IPS-18a (cell line): ENCODE measurements at regions not wholly inside any gene's neighbourhood (a gene's known extent, or its start where the extent isn't known, plus 50 kb on each side); places are given as distances from the start of the nearest gene placed in this dataset.

Source experiments
- H3K27ac ChIP-seq: one replicate; pipeline ENCODE4 v1.5.1; 2013; ENCODE audit warnings: low read length
- H3K27me3 ChIP-seq: one replicate; pipeline ENCODE4 v1.6.1; 2013; ENCODE audit warnings: mild to moderate bottlenecking, low read length; ENCODE audit not compliant: control insufficient read depth, insufficient read depth
- H3K36me3 ChIP-seq: one replicate; pipeline ENCODE4 v1.6.1; 2013; ENCODE audit warnings: low read depth, low read length; ENCODE audit not compliant: control insufficient read depth
- H3K4me1 ChIP-seq: one replicate; pipeline ENCODE4 v1.6.1; 2013; ENCODE audit warnings: low read depth, low read length; ENCODE audit not compliant: control insufficient read depth
- H3K4me3 ChIP-seq: one replicate; pipeline ENCODE4 v1.5.1; 2013; ENCODE audit warnings: low read length
- H3K9ac ChIP-seq: one replicate; pipeline ENCODE4 v1.6.1; 2013; ENCODE audit warnings: mild to moderate bottlenecking, low read length, moderate library complexity
- H3K9me3 ChIP-seq: one replicate; pipeline ENCODE4 v1.6.1; 2013; ENCODE audit warnings: low read depth, low read length; ENCODE audit not compliant: control insufficient read depth

DNA sequence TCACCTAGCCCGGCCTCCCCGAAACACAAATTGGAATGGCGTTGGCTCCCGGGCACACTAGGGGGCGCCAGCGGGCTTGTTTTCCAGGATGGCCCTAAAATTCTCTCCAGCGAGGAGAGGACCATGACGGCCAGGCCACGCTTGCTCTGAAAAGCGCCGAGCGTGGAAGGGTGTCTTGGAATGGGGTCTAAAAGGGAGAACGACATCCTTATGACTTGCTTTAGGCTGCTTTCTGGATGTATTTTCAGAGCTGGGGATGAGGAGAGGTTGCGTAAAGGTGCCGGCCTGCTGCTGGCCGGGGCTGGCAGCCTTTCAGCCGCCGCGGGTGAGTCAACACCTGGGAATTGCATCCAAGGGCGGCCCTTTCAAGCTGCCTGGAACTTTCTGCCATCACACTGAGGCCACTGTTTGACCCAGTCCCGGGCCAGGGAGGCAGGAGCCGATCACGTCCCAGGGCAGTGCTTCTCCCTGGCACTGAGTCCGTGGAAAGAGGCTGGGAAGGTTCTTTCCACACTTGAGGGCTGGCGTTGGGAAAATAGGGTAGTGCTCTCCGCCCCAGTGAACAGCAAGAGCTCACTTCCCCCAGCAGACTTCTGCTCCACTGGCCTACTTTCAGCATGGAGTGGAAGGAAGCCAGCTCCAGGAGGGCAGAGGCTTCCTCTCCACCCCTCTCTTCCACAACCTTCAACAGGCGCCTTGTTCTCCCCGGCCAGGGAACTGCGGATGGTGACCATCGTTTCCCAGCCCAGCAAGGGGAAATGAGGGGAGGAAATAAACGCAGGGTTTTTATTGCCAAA, 216.2 kb downstream of the TTC8 start:
- Histone ChIP-seq H3K9me3 (no peaks in the 10 kb centered on the region), H3K9ac (peak overlapping the region; percentile 36), H3K27me3 (peaks cover 10% of the 10 kb centered on the region), H3K4me1 (peaks cover 13% of the 10 kb centered on the region), H3K36me3 (no peaks in the 10 kb centered on the region), H3K4me3 (peak overlapping the region; percentile 52), H3K27ac (no peak overlapping the region)

DNA sequence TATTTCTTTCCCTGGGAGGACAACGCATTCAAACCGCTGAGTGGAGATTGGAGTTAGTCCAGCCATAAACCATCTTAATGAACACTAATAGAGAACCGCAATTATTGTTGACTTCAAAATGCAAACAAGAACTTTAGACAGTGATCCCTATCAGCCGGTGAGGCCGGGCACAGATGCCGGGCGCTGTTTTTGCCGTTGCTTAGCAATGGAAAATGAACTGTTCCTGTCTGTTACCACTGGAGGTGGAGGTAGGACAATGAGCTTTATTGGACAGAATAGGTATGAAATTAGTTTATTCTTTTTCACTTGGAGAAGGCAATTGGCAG, 216.8 kb downstream of the TTC8 start:
- Histone ChIP-seq H3K9me3 (no peaks in the 10 kb centered on the region), H3K36me3 (no peaks in the 10 kb centered on the region), H3K4me1 (peaks cover 13% of the 10 kb centered on the region), H3K9ac (no peak overlapping the region), H3K4me3 (no peak overlapping the region), H3K27ac (no peak overlapping the region), H3K27me3 (peaks cover 10% of the 10 kb centered on the region)

DNA sequence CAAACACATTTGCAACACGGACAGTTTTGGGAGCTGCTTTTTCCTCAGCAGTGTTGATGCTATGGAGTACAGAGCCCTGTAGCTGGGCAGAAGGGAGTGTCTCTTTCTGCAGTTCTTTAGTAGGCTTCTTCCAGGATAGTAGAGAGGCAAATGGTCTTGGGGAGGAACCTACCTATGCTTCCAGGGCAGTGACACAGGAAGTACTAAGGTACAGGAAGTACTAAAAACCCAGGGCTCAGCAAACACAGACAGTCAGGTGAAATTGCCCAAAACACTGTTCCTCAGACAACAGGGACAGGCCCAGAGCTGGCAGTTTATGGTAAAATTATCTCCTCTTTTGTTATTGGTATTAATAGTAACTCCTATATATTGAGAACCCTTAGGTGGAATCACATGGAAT, 217.6 kb downstream of the TTC8 start:
- Histone ChIP-seq H3K4me1 (peaks cover 13% of the 10 kb centered on the region), H3K36me3 (no peaks in the 10 kb centered on the region), H3K4me3 (no peak overlapping the region), H3K27ac (no peak overlapping the region), H3K9ac (no peak overlapping the region), H3K9me3 (no peaks in the 10 kb centered on the region), H3K27me3 (peaks cover 10% of the 10 kb centered on the region)

DNA sequence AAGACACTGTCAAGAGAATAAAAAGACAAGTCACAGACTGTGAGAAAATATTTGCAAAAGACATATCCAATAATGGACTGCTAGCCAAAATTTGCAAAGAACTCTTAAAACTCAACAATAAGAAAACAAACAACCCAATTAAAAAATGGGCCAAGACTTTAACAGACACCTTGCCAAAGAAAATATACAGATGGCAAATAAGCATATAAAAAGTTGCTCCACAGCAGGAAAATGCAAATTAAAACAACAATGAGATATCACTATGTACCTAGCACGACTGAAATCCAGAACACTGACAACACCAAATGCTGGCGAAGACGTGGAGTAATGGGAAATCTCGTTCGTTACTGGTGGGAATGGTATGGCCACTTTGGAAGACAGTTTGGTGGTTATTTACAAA, 228.9 kb downstream of the TTC8 start:
- Histone ChIP-seq H3K27me3 (no peaks in the 10 kb centered on the region), H3K36me3 (no peaks in the 10 kb centered on the region), H3K4me3 (no peak overlapping the region), H3K9me3 (peaks cover 6% of the 10 kb centered on the region), H3K9ac (no peak overlapping the region), H3K27ac (no peak overlapping the region), H3K4me1 (no peaks in the 10 kb centered on the region)

DNA sequence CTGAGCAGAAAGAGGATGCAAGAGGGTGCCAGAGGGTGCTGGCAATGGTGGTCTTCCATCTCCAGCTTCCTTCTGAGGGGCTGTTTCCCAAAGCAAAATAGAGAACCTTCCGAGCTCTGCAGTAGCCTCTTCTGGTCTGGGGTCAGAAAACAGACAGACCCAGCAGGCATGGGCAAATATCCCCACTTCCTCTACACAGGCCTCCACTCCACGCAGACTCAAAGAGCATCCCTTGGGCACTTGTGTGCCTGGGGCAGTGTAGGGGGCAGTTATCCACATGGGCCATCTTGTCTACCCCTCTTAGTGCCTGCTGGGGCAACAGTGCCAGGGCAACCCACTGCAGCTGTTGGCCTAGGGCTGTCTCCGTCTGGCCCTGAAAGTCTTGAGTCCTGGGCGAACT, 231.9 kb downstream of the TTC8 start:
- Histone ChIP-seq H3K27me3 (no peaks in the 10 kb centered on the region), H3K9ac (no peak overlapping the region), H3K36me3 (no peaks in the 10 kb centered on the region), H3K9me3 (peaks cover 6% of the 10 kb centered on the region), H3K4me1 (no peaks in the 10 kb centered on the region), H3K4me3 (no peak overlapping the region), H3K27ac (no peak overlapping the region)

DNA sequence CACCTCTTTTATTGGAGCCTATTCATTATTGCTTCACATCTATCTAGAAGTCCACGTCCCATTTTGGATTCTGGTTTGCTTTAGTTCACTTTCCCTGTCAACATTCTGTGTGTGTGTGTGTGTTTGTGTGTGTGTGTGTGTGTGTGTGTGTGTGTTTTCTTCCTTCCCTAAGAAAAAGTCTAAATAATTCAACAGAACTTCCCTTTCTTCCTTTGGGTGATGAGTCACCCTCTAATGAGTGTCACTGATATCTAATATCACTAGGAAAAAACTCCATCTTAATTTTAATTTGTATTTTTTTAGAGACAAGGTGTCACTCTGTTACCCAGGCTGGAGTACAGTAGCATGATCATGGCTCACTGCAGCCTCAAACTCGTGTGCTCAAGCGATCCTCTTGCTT, 234.2 kb downstream of the TTC8 start:
- H3K4me3 ChIP-seq = no peak overlapping the region
- H3K9ac ChIP-seq = no peak overlapping the region
- H3K4me1 ChIP-seq = no peaks in the 10 kb centered on the region
- no peaks in the 10 kb centered on the region for H3K27me3 ChIP-seq
- H3K36me3 ChIP-seq = no peaks in the 10 kb centered on the region
- H3K9me3 ChIP-seq = no peaks in the 10 kb centered on the region
- H3K27ac ChIP-seq = no peak overlapping the region

DNA sequence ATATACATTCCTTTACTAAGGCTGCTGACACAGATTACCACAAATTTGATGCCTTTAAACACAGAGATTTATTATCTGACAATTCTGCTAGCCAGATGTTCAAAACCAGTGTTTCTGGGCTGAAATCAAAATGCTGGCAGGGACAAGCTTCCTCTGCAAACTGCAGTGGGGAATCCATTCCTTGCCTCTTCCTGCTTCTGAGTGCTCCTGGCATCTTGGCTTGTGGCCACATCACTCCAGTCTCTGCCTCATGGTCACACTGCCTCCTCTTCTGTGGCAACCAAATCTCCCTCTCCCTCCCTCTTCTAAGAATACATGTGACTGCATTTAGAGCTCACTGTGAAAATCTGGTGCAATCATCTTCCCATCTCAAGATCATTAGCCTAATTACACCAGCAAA, 235.7 kb downstream of the TTC8 start:
- Histone ChIP-seq H3K27me3 (no peaks in the 10 kb centered on the region), H3K9me3 (no peaks in the 10 kb centered on the region), H3K4me1 (no peaks in the 10 kb centered on the region), H3K9ac (no peak overlapping the region), H3K27ac (no peak overlapping the region), H3K4me3 (no peak overlapping the region), H3K36me3 (no peaks in the 10 kb centered on the region)

DNA sequence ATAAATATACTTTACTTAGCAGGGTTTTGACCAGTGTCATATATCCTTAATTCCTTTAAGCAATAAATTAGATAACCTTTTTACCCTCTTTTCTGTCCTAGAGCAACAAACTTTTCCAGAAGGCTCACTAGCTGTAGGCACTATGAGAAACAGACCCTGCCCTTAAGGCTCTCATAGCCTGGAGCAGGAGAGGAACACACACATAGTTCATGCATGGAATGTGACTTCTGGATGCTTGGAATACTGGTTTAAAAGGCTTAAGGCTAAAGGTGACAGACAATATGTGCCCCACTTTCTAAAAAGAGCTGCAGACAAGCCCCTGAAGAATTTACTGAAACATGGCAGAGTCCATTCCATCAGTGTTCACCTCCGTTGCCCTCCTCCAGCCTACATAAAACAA, 237.2 kb downstream of the TTC8 start:
- H3K9me3 ChIP-seq = no peaks in the 10 kb centered on the region
- H3K9ac ChIP-seq = no peak overlapping the region
- H3K36me3 ChIP-seq = no peaks in the 10 kb centered on the region
- H3K4me3 ChIP-seq = no peak overlapping the region
- H3K27me3 ChIP-seq = no peaks in the 10 kb centered on the region
- H3K4me1 ChIP-seq = no peaks in the 10 kb centered on the region
- H3K27ac ChIP-seq = no peak overlapping the region

DNA sequence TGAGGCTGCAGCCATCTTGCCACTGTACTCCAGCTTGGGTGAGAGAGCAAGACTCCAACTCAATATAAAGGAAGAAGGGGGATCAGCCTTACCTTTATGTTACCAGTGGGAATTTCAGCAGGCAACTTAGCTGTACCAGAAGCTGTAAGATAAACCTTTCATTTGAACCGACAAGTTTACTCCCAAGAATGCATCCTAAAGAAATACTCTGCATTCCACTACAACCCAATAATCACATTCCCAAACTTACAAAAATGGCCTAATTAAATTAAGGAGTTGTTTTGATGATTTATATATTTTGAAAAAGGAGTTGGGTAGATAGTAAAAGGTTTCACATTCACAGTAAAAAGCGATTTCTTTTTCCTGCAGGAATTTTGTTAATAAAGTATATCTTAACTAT, 241.4 kb downstream of the TTC8 start:
- no peak overlapping the region for H3K9ac ChIP-seq
- no peak overlapping the region for H3K27ac ChIP-seq
- H3K4me1 ChIP-seq = peaks cover 4% of the 10 kb centered on the region
- no peak overlapping the region for H3K4me3 ChIP-seq
- no peaks in the 10 kb centered on the region for H3K27me3 ChIP-seq
- no peaks in the 10 kb centered on the region for H3K36me3 ChIP-seq
- H3K9me3 ChIP-seq = no peaks in the 10 kb centered on the region

DNA sequence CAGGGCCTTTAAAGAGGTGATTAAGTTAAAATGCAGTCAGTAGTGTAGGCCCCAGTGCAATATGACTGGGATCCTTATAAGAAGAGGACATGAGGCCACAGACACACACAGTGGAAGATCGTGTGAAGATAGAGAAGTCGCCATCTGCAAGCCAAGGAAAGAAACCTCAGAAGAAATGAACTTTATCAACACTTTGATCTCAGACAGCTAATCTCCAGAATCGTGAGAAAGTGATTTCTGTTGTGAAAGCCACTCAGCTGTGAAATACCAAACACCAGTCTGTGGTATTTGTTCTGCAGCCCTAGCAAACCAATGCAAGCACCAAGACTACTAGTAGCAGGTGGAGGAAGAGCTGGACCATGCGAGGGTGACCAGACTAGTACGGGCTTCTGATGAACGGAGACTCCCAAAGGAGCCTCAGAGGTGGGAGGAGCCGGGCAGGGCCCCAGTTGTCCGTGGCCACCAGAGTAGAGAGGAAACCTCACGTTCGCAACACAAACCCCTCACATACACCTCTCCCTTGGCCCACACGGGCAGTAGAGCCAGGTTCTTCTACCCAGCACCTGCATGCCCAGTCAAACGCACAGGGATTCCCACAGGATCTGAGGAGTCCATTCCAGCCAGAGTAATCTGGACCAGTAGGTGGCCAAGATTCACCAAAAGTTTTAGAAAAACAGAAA, 243.0 kb downstream of the TTC8 start:
- no peak overlapping the region for H3K9ac ChIP-seq
- no peaks in the 10 kb centered on the region for H3K27me3 ChIP-seq
- no peaks in the 10 kb centered on the region for H3K9me3 ChIP-seq
- H3K4me3 ChIP-seq = no peak overlapping the region
- no peak overlapping the region for H3K27ac ChIP-seq
- H3K4me1 ChIP-seq = peaks cover 4% of the 10 kb centered on the region
- no peaks in the 10 kb centered on the region for H3K36me3 ChIP-seq

DNA sequence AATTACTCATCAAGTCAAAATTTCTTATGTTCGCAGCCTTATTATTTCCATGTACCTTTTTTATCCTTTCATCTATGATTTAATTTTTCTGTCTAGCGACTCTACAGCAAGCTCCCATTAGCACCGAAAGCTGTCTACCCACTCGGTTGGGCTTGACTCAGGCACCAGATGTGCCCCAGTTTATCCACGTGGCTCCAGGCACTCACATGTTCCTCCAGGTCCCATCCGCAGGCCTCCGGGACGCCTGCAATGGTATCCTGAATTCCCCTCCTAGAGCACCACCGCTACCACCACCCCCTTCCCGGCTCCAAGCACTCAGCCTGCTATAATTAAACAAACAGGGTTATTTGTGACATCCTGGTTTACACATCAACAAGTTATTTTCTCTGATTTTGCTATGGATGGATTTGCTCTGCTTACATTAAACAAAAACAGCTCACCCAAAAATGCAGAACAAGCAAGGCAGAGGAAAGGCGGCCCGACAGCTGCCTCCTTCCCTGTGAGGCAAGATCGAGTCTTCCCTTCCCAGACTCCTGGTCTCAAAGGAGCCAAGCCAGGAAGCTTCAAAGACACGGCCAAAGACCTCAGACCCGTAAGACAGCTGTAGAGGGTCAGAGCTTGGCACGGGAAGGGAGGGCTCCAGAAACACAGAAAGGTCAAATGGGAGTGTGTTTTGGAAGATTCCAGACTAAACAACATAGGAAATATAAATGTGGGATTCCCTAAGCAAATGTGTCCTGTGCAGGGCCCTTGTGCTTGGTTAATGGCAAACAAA, 253.8 kb downstream of the TTC8 start:
- Histone ChIP-seq H3K27ac (no peak overlapping the region), H3K9ac (no peak overlapping the region), H3K27me3 (no peaks in the 10 kb centered on the region), H3K36me3 (no peaks in the 10 kb centered on the region), H3K4me3 (no peak overlapping the region), H3K9me3 (no peaks in the 10 kb centered on the region), H3K4me1 (no peaks in the 10 kb centered on the region)
